Neural progenitor cell (in vitro differentiated cells): ENCODE measurements at regions not wholly inside any gene's neighbourhood (a gene's known extent, or its start where the extent isn't known, plus 50 kb on each side); places are given as distances from the start of the nearest gene placed in this dataset.

Experiments
- CTCF ChIP-seq: fragments of 200-600 bp; sonication (generic); IDR thresholded peaks from 2 replicates; pipeline ENCODE4 v1.5.1; 2017; ENCODE audit warnings: antibody characterized with exemption, mild to moderate bottlenecking
- EZH2 ChIP-seq: fragments of 200-600 bp; sonication (generic); IDR thresholded peaks from 2 replicates; pipeline ENCODE4 v1.6.1; 2017; ENCODE audit warnings: antibody characterized with exemption, mild to moderate bottlenecking, moderate library complexity
- EZH2phosphoT487 ChIP-seq: fragments of 200-600 bp; sonication (generic); IDR thresholded peaks from 2 replicates; pipeline ENCODE4 v1.6.1; 2017; ENCODE audit warnings: antibody characterized with exemption

- TF ChIP-seq EZH2: no peak
- no peak for TF ChIP-seq CTCF
- no peak for TF ChIP-seq EZH2phosphoT487
These were observed 680.9 kb downstream of the MAFB start for GRCh38 chr20:40008177-40008576.
